ENCODE measurements at regions not wholly inside any gene's neighbourhood (a gene's known extent, or its start where the extent isn't known, plus 50 kb on each side); places are given as distances from the start of the nearest gene placed in this dataset.

- ATAC-seq = no peak
- no peak for DNase-seq
- no peaks in the 10 kb centered on the region for H3K36me3 Mint-ChIP-seq (ENCODE audit: low read depth)
- H3K4me1 Mint-ChIP-seq = no peaks in the 10 kb centered on the region
- no peak overlapping the region for H3K27ac Mint-ChIP-seq
- no peak overlapping the region for H3K4me3 Mint-ChIP-seq
- H3K9me3 ChIP-seq (ENCODE audit: control insufficient read depth, low read length, poor library complexity, severe bottlenecking) = no peaks in the 10 kb centered on the region
- H3K27me3 Mint-ChIP-seq = no peaks in the 10 kb centered on the region
Measured at GRCh38 chr5:19406576-19407365, 581.2 kb downstream of the CDH18 start.

DNA sequence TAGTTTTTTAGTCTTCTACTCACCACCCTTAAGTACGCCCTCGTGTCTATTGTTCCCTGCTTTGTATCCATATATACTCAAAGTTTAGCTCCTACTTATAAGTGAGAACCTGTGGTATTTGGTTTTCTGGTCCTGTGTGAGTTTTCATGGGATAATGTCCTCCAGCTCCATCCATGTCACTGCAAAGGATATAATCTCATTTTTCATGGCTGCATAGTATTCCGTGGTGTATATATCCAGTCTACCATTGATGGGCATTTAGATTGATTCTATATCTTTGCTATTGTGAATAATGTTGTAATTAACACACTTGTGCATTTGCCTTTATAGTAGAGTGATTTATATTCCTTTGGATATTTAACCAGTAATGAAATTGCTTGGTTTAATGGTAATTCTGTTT lies 579.9 kb downstream of the CDH18 start:
- no peaks in the 10 kb centered on the region for H3K4me1 Mint-ChIP-seq
- ATAC-seq (no peak), DNase-seq (no peak)
- no peaks in the 10 kb centered on the region for H3K9me3 ChIP-seq (ENCODE audit: control insufficient read depth, low read length, poor library complexity, severe bottlenecking)
- no peak overlapping the region for H3K4me3 Mint-ChIP-seq
- H3K27ac Mint-ChIP-seq = no peak overlapping the region
- H3K36me3 Mint-ChIP-seq (ENCODE audit: low read depth) = no peaks in the 10 kb centered on the region
- H3K27me3 Mint-ChIP-seq = no peaks in the 10 kb centered on the region

DNA sequence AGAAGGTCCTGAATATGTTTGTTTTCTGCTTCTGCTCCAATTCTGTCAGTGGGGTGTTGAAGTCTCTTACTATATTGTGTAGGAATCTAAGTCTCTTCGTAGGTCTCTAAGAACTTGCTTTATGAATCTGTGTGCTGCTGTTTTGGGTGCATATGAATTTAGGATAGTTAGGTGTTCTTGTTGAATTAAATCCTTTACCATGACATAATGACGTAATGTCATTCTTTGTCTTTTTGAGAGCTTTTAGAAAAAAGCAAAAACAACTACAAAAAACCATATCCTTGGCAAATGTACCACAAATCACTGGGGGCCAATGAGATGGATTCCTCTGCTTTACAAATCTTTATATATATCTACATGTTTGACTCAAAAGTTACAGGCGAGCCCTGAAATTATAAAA lies 576.1 kb downstream of the CDH18 start:
- ATAC-seq = no peak
- Mint-ChIP-seq H3K27me3 (no peaks in the 10 kb centered on the region), H3K36me3 (ENCODE audit: low read depth) (no peaks in the 10 kb centered on the region), H3K4me1 (no peaks in the 10 kb centered on the region), H3K27ac (no peak overlapping the region), H3K4me3 (no peak overlapping the region)
- no peak for DNase-seq
- no peaks in the 10 kb centered on the region for H3K9me3 ChIP-seq (ENCODE audit: control insufficient read depth, low read length, poor library complexity, severe bottlenecking)

Data from T-helper 17 cell (primary cell).